CD14-positive monocyte (primary cell): ENCODE measurements at regions not wholly inside any gene's neighbourhood (a gene's known extent, or its start where the extent isn't known, plus 50 kb on each side); places are given as distances from the start of the nearest gene placed in this dataset.
A peak's percentile ranks its signal among the peaks of the same experiment; 100 is the strongest.

Experiments
- DNase-seq, 3 donors: peaks; one replicate each; pipeline ENCODE4 v3.0.0-alpha.2; 2011 to 2022
- H2AFZ ChIP-seq: 2 replicates; pipeline ENCODE4 v1.6.0; 2012; ENCODE audit warnings: mild to moderate bottlenecking, low read depth, low read length, inconsistent platforms; ENCODE audit not compliant: insufficient read depth, poor library complexity, severe bottlenecking
- H3K27ac ChIP-seq, 2 donors: 1 replicate in 1 of 2; 2 replicates in 1 of 2; pipeline ENCODE4 v1.5.1; 2012 to 2013; ENCODE audit warnings: low read length in 2 of 2, control low read depth in 1 of 2, inconsistent platforms in 1 of 2, low read depth in 1 of 2, mild to moderate bottlenecking in 1 of 2
- H3K27me3 ChIP-seq, 2 donors: one replicate each; pipeline versions ENCODE4 v1.6.0 to v1.6.1; 2011 to 2013; ENCODE audit warnings: low read length in 2 of 2; ENCODE audit not compliant: control insufficient read depth in 2 of 2, insufficient read depth in 2 of 2
- H3K36me3 ChIP-seq, 2 donors: replicated peaks in 1 of 2; 1 replicate in 1 of 2; 2 replicates in 1 of 2; pipeline versions ENCODE4 v1.5.1 to v1.6.1; 2012 to 2013; ENCODE audit warnings: low read length in 2 of 2, control low read depth in 1 of 2, inconsistent platforms in 1 of 2, mild to moderate bottlenecking in 1 of 2; ENCODE audit not compliant: insufficient read depth in 2 of 2, control insufficient read depth in 1 of 2
- H3K4me1 ChIP-seq, 2 donors: 1 replicate in 1 of 2; 2 replicates in 1 of 2; pipeline versions ENCODE4 v1.5.1 to v1.6.1; 2012 to 2013; ENCODE audit warnings: low read length in 2 of 2, control low read depth in 1 of 2, inconsistent platforms in 1 of 2, mild to moderate bottlenecking in 1 of 2, moderate library complexity in 1 of 2; ENCODE audit not compliant: insufficient read depth in 2 of 2, control insufficient read depth in 1 of 2
- H3K4me2 ChIP-seq: replicated peaks from 2 replicates; pipeline ENCODE3; 2012; ENCODE audit warnings: low read length, moderate library complexity, mild to moderate bottlenecking; ENCODE audit not compliant: poor library complexity, severe bottlenecking; ENCODE audit errors: extremely low read depth
- H3K4me3 ChIP-seq, 3 experiments: fragments of 200-600 bp in 1 of 3; sonication (generic) in 1 of 3; replicated peaks in 1 of 3; 1 replicate in 2 of 3; 2 replicates in 1 of 3; pipeline ENCODE4 v1.5.1; 2011 to 2013; ENCODE audit warnings: low read length in 3 of 3, mild to moderate bottlenecking in 3 of 3, control low read depth in 2 of 3, low read depth in 2 of 3, inconsistent platforms in 1 of 3, moderate library complexity in 1 of 3
- H3K79me2 ChIP-seq: 2 replicates; pipeline ENCODE4 v1.6.0; 2012; ENCODE audit warnings: mild to moderate bottlenecking, control low read depth, inconsistent platforms, low read length, moderate library complexity; ENCODE audit not compliant: insufficient read depth
- H3K9ac ChIP-seq: 2 replicates; pipeline ENCODE4 v1.6.0; 2017; ENCODE audit warnings: low read length, mild to moderate bottlenecking; ENCODE audit not compliant: insufficient read depth, poor library complexity, severe bottlenecking
- H3K9me3 ChIP-seq, 2 donors: replicated peaks in 1 of 2; 1 replicate in 1 of 2; 2 replicates in 1 of 2; pipeline versions ENCODE4 v1.5.1 to v1.6.1; 2012 to 2013; ENCODE audit warnings: low read length in 2 of 2, control low read depth in 1 of 2; ENCODE audit not compliant: control insufficient read depth in 1 of 2, insufficient read depth in 1 of 2
- H4K20me1 ChIP-seq: 2 replicates; pipeline ENCODE4 v1.6.0; 2012; ENCODE audit warnings: mild to moderate bottlenecking, low read length, control low read depth, moderate library complexity; ENCODE audit not compliant: insufficient read depth
- H3K27ac Mint-ChIP-seq, 7 donors: one replicate each; pipeline ENCODE4 v1.8.0; 2020; ENCODE audit warnings: mild to moderate bottlenecking in 7 of 7, mixed read lengths in 7 of 7, moderate library complexity in 6 of 7, inconsistent platforms in 2 of 7
- H3K27me3 Mint-ChIP-seq, 3 donors: one replicate each; pipeline ENCODE4 v1.8.0; 2021 to 2022; ENCODE audit warnings: low read depth in 3 of 3, mild to moderate bottlenecking in 3 of 3, mixed read lengths in 3 of 3, moderate library complexity in 3 of 3, inconsistent platforms in 1 of 3
- H3K36me3 Mint-ChIP-seq, 2 donors: one replicate each; pipeline ENCODE4 v1.8.0; 2020; ENCODE audit warnings: mixed read lengths in 2 of 2, inconsistent platforms in 1 of 2, mild to moderate bottlenecking in 1 of 2
- H3K4me1 Mint-ChIP-seq: one replicate; pipeline ENCODE4 v1.8.0; 2020; ENCODE audit warnings: mild to moderate bottlenecking, mixed read lengths
- H3K4me3 Mint-ChIP-seq, 2 donors: one replicate each; pipeline ENCODE4 v1.8.0; 2020; ENCODE audit warnings: mild to moderate bottlenecking in 2 of 2, mixed read lengths in 2 of 2, moderate library complexity in 1 of 2
- H3K9me3 Mint-ChIP-seq, 7 donors: one replicate each; pipeline ENCODE4 v1.8.0; 2020 to 2022; ENCODE audit warnings: mixed read lengths in 7 of 7, mild to moderate bottlenecking in 6 of 7, moderate library complexity in 6 of 7, inconsistent platforms in 2 of 7
- WGBS: methylation state at CpG from one replicate; pipeline ENCODE4 v1.1.5; 2013; ENCODE audit warnings: missing lambda C conversion rate; ENCODE audit not compliant: insufficient coverage; 5-methylcytosine and 5-hydroxymethylcytosine counted together
- intact Hi-C, 2 donors: fragments of 100-400 bp; cut with micrococcal nuclease; formaldehyde crosslinking; loops; one replicate each; pipeline versions ENCODE4 v1.15.0 to v1.15.1; 2023
- TF ChIP-seq, protein P1 (sequence below): fragments of 200-600 bp; IDR thresholded peaks from one replicate; pipeline ENCODE4 v1.8.0; 2022; ENCODE audit warnings: antibody characterized with exemption, mild to moderate bottlenecking

DNA sequence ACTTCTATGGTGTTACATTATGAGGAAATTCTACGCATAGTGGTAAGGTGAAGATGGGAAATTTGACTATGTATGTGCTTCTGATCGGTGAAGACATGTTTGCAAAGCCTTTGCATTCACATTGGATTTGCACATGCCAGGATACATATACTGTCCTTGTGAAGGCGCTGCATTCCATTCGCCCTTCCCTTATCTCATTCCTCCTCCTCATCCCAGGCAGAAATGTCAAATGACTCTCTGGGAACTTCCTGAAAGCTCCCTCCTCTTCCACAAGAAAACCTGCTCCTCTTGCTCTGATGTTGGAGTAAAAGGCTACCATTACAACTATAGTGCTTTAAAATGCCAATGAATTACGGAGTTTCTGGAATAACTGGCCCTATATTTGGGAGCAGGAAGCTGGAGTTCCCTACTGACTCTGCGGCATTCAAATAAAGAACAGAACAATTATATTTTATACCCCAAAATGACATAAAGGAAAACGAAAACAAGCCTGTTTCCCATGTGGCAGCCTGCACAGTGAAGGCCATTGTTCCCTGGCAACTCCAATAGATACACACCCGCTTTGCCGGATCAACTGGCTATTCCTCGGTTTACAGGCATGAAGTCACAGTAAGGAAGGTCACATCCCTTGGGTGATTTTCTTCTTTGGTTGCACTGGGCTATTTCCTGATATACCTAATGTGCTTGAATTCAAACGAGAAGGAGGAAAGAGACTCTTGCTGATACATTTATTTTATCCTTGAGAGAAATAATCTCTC is 84.5 kb downstream of the AREG start:
- Histone ChIP-seq H3K9me3 (no peaks in the 10 kb centered on the region), H3K4me3 (no peak overlapping the region), H3K9ac (no peak overlapping the region), H3K36me3 (no peaks in the 10 kb centered on the region), H3K27ac (no peak overlapping the region), H2AFZ (no peak overlapping the region), H3K27me3 (no peaks in the 10 kb centered on the region), H3K4me2 (no peak overlapping the region), H4K20me1 (no peaks in the 10 kb centered on the region), H3K4me1 (no peaks in the 10 kb centered on the region), H3K79me2 (no peaks in the 10 kb centered on the region)
- Mint-ChIP-seq H3K27ac (no peak overlapping the region), H3K4me3 (no peak overlapping the region), H3K27me3 (peaks cover 0 to 3% (median 0%) of the 10 kb centered on the region in 3 donors), H3K4me1 (peaks cover 2% of the 10 kb centered on the region), H3K36me3 (no peaks in the 10 kb centered on the region), H3K9me3 (no peaks in the 10 kb centered on the region)
- intact Hi-C loops: loop anchor here in 1 of 2 donors (5.0 kb wide), 1 partner anchor 207 kb away; no protein-coding TSS in a partner anchor
- no peak for DNase-seq
- TF ChIP-seq, protein P1, sequence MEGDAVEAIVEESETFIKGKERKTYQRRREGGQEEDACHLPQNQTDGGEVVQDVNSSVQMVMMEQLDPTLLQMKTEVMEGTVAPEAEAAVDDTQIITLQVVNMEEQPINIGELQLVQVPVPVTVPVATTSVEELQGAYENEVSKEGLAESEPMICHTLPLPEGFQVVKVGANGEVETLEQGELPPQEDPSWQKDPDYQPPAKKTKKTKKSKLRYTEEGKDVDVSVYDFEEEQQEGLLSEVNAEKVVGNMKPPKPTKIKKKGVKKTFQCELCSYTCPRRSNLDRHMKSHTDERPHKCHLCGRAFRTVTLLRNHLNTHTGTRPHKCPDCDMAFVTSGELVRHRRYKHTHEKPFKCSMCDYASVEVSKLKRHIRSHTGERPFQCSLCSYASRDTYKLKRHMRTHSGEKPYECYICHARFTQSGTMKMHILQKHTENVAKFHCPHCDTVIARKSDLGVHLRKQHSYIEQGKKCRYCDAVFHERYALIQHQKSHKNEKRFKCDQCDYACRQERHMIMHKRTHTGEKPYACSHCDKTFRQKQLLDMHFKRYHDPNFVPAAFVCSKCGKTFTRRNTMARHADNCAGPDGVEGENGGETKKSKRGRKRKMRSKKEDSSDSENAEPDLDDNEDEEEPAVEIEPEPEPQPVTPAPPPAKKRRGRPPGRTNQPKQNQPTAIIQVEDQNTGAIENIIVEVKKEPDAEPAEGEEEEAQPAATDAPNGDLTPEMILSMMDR: no peak
- WGBS: 80% methylated on average over 1 of the region's 11 CpGs

DNA sequence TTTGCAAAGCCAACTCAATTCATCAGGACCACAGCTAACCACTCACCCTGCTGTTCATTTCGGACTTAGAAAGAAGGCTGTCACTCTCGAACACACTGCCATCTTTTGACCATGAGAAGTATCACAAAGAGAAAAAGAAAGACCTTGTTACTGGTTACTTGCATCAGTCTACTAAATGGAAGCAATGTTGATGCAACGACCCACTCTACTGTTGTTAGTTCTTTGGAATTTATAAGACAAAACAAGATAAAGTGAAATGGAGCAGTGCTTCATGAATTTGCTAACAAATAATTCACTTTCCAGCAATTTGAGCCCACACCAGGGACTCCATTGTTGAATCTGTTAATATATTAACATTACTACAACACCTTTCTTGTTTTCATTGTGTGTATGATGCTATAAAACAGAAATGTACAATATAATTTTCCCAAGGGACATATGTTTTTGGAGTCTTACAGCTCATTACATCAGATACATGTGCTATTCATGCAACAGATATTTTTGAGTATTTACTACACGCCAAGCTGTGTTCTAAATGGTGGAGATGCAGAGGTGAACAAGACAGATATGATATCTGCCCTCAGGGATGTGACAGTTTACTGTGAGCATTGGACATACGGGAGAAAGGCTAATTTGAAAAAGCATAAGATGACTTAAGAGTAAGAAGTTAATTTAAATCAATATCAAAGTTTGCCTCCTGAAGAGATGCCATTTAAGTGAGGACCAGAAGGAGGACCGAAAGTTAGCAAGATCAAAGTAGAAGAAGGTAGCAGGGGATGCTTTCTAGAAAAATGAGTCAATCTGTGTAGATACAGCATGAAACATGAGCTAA is 87.2 kb downstream of the AREG start:
- H3K4me1 Mint-ChIP-seq: peaks cover 6% of the 10 kb centered on the region
- H3K9ac ChIP-seq: no peak overlapping the region
- peaks cover 0 to 3% (median 0%) of the 10 kb centered on the region in 3 donors for H3K27me3 Mint-ChIP-seq
- no peak overlapping the region for H3K27ac ChIP-seq
- H3K36me3 Mint-ChIP-seq: no peaks in the 10 kb centered on the region
- no peaks in the 10 kb centered on the region for H3K9me3 Mint-ChIP-seq
- no peaks in the 10 kb centered on the region for H4K20me1 ChIP-seq
- peak overlapping the region; percentile 27 for H2AFZ ChIP-seq
- intact Hi-C loops: loop anchor here in 1 of 2 donors (5.0 kb wide), 1 partner anchor 210 kb away; no protein-coding TSS in a partner anchor
- TF ChIP-seq, protein P1: peak; percentile 57
- H3K27ac Mint-ChIP-seq: no peak overlapping the region
- no peaks in the 10 kb centered on the region for H3K9me3 ChIP-seq
- H3K27me3 ChIP-seq: no peaks in the 10 kb centered on the region
- 100% methylated on average over 1 of the region's 6 CpGs for WGBS
- peak; percentile 24 to 55 (median 51) for DNase-seq
- no peaks in the 10 kb centered on the region for H3K4me1 ChIP-seq
- no peak overlapping the region for H3K4me3 ChIP-seq
- no peak overlapping the region for H3K4me2 ChIP-seq
- H3K36me3 ChIP-seq: no peaks in the 10 kb centered on the region
- no peaks in the 10 kb centered on the region for H3K79me2 ChIP-seq
- no peak overlapping the region for H3K4me3 Mint-ChIP-seq
